Liver (tissue), 3 donors: ENCODE measurements at regions not wholly inside any gene's neighbourhood (a gene's known extent, or its start where the extent isn't known, plus 50 kb on each side); places are given as distances from the start of the nearest gene placed in this dataset.

Source experiments
- CTCF ChIP-seq: fragments of 150-350 bp; IDR thresholded peaks from 2 replicates; pipeline ENCODE4 v1.5.1; 2017; ENCODE audit warnings: improper control_type of control experiment, low read depth, low read length; ENCODE audit not compliant: missing input control
- GABPA ChIP-seq, 2 donors: IDR thresholded peaks in 1 of 2; conservative IDR thresholded peaks in 1 of 2; 2 replicates each; pipeline ENCODE4 v1.6.1; 2016; ENCODE audit warnings: antibody characterized with exemption in 2 of 2, mild to moderate bottlenecking in 1 of 2, moderate library complexity in 1 of 2
- JUND ChIP-seq, 2 donors: IDR thresholded peaks; 2 replicates each; pipeline ENCODE4 v1.6.1; 2016; ENCODE audit warnings: antibody characterized with exemption in 2 of 2
- RAD21 ChIP-seq, 2 donors: IDR thresholded peaks; 2 replicates each; pipeline ENCODE4 v1.6.1; 2016; ENCODE audit warnings: antibody characterized with exemption in 2 of 2, mild to moderate bottlenecking in 2 of 2
- REST ChIP-seq: IDR thresholded peaks from 2 replicates; pipeline ENCODE4 v1.6.1; 2016; ENCODE audit warnings: antibody characterized with exemption, mild to moderate bottlenecking
- TAF1 ChIP-seq: conservative IDR thresholded peaks from 2 replicates; pipeline ENCODE4 v1.6.1; 2016; ENCODE audit warnings: antibody characterized with exemption, mild to moderate bottlenecking
- YY1 ChIP-seq: IDR thresholded peaks from 2 replicates; pipeline ENCODE4 v1.6.1; 2016; ENCODE audit warnings: antibody characterized with exemption, mild to moderate bottlenecking
- TF ChIP-seq, protein P1 (sequence below): IDR thresholded peaks from 2 replicates; pipeline ENCODE4 v1.6.1; 2016; ENCODE audit warnings: antibody characterized with exemption
- donor health status: healthy.
- donor health status: healthy.

DNA sequence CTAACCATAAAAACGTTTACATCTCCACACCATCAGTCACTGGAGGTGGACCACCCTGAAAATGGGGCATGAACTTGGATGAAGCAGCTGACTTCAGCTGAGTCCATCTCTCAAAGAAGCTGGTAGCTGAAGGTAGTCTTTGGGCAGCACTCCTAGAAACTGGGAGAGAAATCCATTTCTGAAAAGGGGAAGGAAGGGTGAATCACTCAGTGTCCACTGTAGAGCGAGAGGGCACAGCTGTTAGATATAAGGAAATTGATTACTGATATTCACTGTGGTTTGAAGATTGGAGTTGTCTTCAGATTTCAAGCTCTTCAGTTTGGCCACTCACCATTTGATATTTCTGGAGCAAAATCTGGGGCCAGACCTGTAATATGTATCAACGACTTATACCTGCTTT is 499.0 kb upstream of the UBE2E2 start:
- TF ChIP-seq CTCF (no peak), YY1 (no peak), REST (no peak), JUND (IDR thresholded peaks at IDR 0.05) (no peak), TAF1 (no peak), RAD21 (IDR thresholded peaks at IDR 0.05) (no peak), GABPA (IDR thresholded peaks at IDR 0.05 in 1 of 2, conservative IDR thresholded peaks at IDR 0.05 in 1 of 2) (no peak)
- TF ChIP-seq, protein P1, sequence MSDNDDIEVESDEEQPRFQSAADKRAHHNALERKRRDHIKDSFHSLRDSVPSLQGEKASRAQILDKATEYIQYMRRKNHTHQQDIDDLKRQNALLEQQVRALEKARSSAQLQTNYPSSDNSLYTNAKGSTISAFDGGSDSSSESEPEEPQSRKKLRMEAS, result no peak
